ENCODE measurements at regions not wholly inside any gene's neighbourhood (a gene's known extent, or its start where the extent isn't known, plus 50 kb on each side); places are given as distances from the start of the nearest gene placed in this dataset.

GRCh38 chr12:93097417-93097816, 168.3 kb upstream of the EEA1 start:
- Histone ChIP-seq H3K4me1 (ENCODE audit: control insufficient read depth, insufficient read depth, low read length) (peaks cover 5% of the 10 kb centered on the region), H3K27me3 (replicated peaks; ENCODE audit: control insufficient read depth, insufficient read depth, low read length) (no peaks in the 10 kb centered on the region), H3K4me3 (ENCODE audit: low read length) (no peak overlapping the region), H3K9ac (ENCODE audit: low read length) (no peak overlapping the region), H3K36me3 (ENCODE audit: control insufficient read depth, insufficient read depth, low read length, severe bottlenecking) (no peaks in the 10 kb centered on the region), H3K9me3 (ENCODE audit: control insufficient read depth, low read length) (no peaks in the 10 kb centered on the region)
- DNase-seq (ENCODE audit: low read depth): no peak

DNA sequence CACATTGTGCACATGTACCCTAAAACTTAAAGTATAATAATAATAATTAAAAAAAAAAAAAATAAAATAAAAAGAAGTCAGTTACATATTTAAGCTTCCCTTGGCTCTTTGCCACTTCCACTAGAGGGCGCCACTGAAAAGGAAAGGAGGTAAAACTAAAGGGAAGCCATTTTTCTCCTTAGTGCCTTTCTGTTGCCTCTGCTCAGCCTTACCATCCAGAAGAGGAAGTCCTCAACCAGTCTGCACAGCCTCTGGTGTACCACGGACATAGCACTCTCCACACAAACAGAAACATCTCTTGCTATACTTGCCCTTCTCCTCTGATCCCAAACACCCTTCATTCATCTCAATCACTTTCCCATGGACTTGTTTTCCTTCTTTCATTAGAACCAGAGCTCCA, 169.0 kb upstream of the EEA1 start:
- Histone ChIP-seq H3K36me3 (ENCODE audit: control insufficient read depth, insufficient read depth, low read length, severe bottlenecking) (no peaks in the 10 kb centered on the region), H3K9ac (ENCODE audit: low read length) (no peak overlapping the region), H3K9me3 (ENCODE audit: control insufficient read depth, low read length) (no peaks in the 10 kb centered on the region), H3K4me1 (ENCODE audit: control insufficient read depth, insufficient read depth, low read length) (peaks cover 5% of the 10 kb centered on the region), H3K4me3 (ENCODE audit: low read length) (no peak overlapping the region), H3K27me3 (replicated peaks; ENCODE audit: control insufficient read depth, insufficient read depth, low read length) (no peaks in the 10 kb centered on the region)
- DNase-seq (ENCODE audit: low read depth): peak; percentile 62

GRCh38 chr12:93099792-93100191, 170.7 kb upstream of the EEA1 start:
- no peaks in the 10 kb centered on the region for H3K36me3 ChIP-seq (ENCODE audit: control insufficient read depth, insufficient read depth, low read length, severe bottlenecking)
- no peak overlapping the region for H3K4me3 ChIP-seq (ENCODE audit: low read length)
- no peaks in the 10 kb centered on the region for H3K27me3 ChIP-seq (replicated peaks; ENCODE audit: control insufficient read depth, insufficient read depth, low read length)
- no peaks in the 10 kb centered on the region for H3K9me3 ChIP-seq (ENCODE audit: control insufficient read depth, low read length)
- peaks cover 5% of the 10 kb centered on the region for H3K4me1 ChIP-seq (ENCODE audit: control insufficient read depth, insufficient read depth, low read length)
- no peak for DNase-seq (ENCODE audit: low read depth)
- H3K9ac ChIP-seq (ENCODE audit: low read length): no peak overlapping the region

- peak; percentile 47 for DNase-seq (ENCODE audit: low read depth)
- H3K4me1 ChIP-seq (ENCODE audit: control insufficient read depth, insufficient read depth, low read length): peaks cover 5% of the 10 kb centered on the region
- H3K4me3 ChIP-seq (ENCODE audit: low read length): no peak overlapping the region
- no peaks in the 10 kb centered on the region for H3K27me3 ChIP-seq (replicated peaks; ENCODE audit: control insufficient read depth, insufficient read depth, low read length)
- no peaks in the 10 kb centered on the region for H3K9me3 ChIP-seq (ENCODE audit: control insufficient read depth, low read length)
- no peak overlapping the region for H3K9ac ChIP-seq (ENCODE audit: low read length)
- no peaks in the 10 kb centered on the region for H3K36me3 ChIP-seq (ENCODE audit: control insufficient read depth, insufficient read depth, low read length, severe bottlenecking)
Observed at GRCh38 chr12:93100610-93101009, 171.5 kb upstream of the EEA1 start.

DNA sequence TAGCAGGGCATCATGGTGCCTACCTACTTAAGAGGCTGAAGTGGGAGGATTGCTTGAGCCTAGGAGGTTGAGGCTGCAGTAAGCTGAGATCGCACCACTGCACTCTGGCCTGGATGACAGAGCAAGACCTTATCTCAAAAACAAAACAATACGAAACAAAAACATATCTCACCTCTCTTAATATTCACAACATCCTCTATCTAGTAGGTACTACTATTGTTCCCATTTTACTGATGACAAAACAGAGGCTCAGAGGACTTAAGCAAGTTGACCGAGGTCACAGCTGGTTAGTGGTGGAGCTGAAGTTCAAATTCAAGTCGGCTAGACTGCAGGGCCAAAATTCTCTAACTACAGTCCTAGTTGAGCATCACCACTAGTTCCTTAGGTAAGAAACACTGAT, 172.3 kb upstream of the EEA1 start:
- Histone ChIP-seq H3K4me3 (ENCODE audit: low read length) (no peak overlapping the region), H3K9ac (ENCODE audit: low read length) (no peak overlapping the region), H3K27me3 (replicated peaks; ENCODE audit: control insufficient read depth, insufficient read depth, low read length) (no peaks in the 10 kb centered on the region), H3K9me3 (ENCODE audit: control insufficient read depth, low read length) (no peaks in the 10 kb centered on the region), H3K36me3 (ENCODE audit: control insufficient read depth, insufficient read depth, low read length, severe bottlenecking) (no peaks in the 10 kb centered on the region), H3K4me1 (ENCODE audit: control insufficient read depth, insufficient read depth, low read length) (peaks cover 5% of the 10 kb centered on the region)
- no peak for DNase-seq (ENCODE audit: low read depth)

GRCh38 chr12:93102312-93102711, 173.2 kb upstream of the EEA1 start:
- Histone ChIP-seq H3K36me3 (ENCODE audit: control insufficient read depth, insufficient read depth, low read length, severe bottlenecking) (no peaks in the 10 kb centered on the region), H3K27me3 (replicated peaks; ENCODE audit: control insufficient read depth, insufficient read depth, low read length) (no peaks in the 10 kb centered on the region), H3K9ac (ENCODE audit: low read length) (no peak overlapping the region), H3K4me1 (ENCODE audit: control insufficient read depth, insufficient read depth, low read length) (peaks cover 5% of the 10 kb centered on the region), H3K9me3 (ENCODE audit: control insufficient read depth, low read length) (no peaks in the 10 kb centered on the region), H3K4me3 (ENCODE audit: low read length) (no peak overlapping the region)
- no peak for DNase-seq (ENCODE audit: low read depth)

DNA sequence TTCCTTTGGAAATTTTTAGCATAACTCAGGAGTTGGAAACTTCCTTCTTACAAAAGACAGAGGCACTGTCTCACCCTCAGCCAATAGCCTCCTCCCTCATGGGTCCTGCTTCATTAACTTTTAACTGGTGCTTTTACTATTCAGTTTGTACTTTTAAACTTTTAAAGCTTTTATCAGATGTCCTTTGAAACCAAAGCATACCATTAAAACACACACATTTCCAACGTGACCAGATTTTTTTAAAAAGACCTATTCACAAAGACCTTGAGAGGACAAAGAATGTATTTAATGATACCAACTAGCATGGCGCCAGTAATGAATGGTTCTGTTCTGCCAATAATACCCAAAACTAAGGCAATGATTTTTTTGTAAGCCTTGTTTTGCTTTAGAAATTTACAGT, 173.6 kb upstream of the EEA1 start:
- no peak for DNase-seq (ENCODE audit: low read depth)
- Histone ChIP-seq H3K36me3 (ENCODE audit: control insufficient read depth, insufficient read depth, low read length, severe bottlenecking) (no peaks in the 10 kb centered on the region), H3K4me3 (ENCODE audit: low read length) (no peak overlapping the region), H3K4me1 (ENCODE audit: control insufficient read depth, insufficient read depth, low read length) (peaks cover 5% of the 10 kb centered on the region), H3K9me3 (ENCODE audit: control insufficient read depth, low read length) (no peaks in the 10 kb centered on the region), H3K27me3 (replicated peaks; ENCODE audit: control insufficient read depth, insufficient read depth, low read length) (no peaks in the 10 kb centered on the region), H3K9ac (ENCODE audit: low read length) (no peak overlapping the region)

DNA sequence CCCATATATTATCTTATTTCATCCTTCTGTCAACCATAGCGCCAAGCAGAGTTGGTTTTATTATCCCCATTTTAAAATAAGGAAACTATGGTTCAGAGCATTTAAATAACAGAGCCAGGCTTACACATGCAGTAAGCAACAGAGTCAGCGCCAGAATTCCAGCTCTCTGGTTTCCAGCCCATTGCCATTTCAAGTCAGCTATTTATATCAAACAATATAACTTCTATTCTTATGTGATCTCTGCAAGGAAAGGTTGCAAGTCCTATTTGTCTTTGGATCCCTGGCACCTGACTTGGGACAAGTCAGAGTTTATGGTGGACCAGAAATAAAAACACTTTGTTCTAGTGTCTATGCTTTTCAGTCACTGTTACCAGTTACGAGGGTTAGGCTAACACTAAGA, 174.1 kb upstream of the EEA1 start:
- H3K27me3 ChIP-seq (replicated peaks; ENCODE audit: control insufficient read depth, insufficient read depth, low read length): no peaks in the 10 kb centered on the region
- no peaks in the 10 kb centered on the region for H3K36me3 ChIP-seq (ENCODE audit: control insufficient read depth, insufficient read depth, low read length, severe bottlenecking)
- DNase-seq (ENCODE audit: low read depth): no peak
- H3K9ac ChIP-seq (ENCODE audit: low read length): no peak overlapping the region
- no peak overlapping the region for H3K4me3 ChIP-seq (ENCODE audit: low read length)
- H3K4me1 ChIP-seq (ENCODE audit: control insufficient read depth, insufficient read depth, low read length): peaks cover 5% of the 10 kb centered on the region
- no peaks in the 10 kb centered on the region for H3K9me3 ChIP-seq (ENCODE audit: control insufficient read depth, low read length)

DNA sequence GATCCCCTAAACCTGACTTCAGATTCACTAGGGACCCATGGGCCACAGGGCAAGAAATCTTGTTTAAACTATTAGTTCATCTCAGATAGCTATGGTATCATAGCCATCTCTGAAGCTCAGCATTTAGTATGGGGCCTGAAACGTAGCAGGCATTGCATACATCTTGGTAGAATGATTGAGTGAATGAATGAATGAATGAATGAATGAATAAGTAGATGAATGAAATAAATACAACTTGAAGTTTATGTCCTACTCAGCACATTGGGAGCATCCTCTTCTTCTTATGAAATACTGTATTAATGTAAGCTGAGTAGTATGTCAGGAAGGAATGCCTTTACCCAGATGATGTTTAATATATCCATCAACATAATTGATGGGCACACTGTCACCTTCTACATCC, 175.4 kb upstream of the EEA1 start:
- Histone ChIP-seq H3K9ac (ENCODE audit: low read length) (no peak overlapping the region), H3K4me3 (ENCODE audit: low read length) (no peak overlapping the region), H3K9me3 (ENCODE audit: control insufficient read depth, low read length) (no peaks in the 10 kb centered on the region), H3K27me3 (replicated peaks; ENCODE audit: control insufficient read depth, insufficient read depth, low read length) (no peaks in the 10 kb centered on the region), H3K4me1 (ENCODE audit: control insufficient read depth, insufficient read depth, low read length) (peaks cover 13% of the 10 kb centered on the region), H3K36me3 (ENCODE audit: control insufficient read depth, insufficient read depth, low read length, severe bottlenecking) (no peaks in the 10 kb centered on the region)
- DNase-seq (ENCODE audit: low read depth): no peak

DNA sequence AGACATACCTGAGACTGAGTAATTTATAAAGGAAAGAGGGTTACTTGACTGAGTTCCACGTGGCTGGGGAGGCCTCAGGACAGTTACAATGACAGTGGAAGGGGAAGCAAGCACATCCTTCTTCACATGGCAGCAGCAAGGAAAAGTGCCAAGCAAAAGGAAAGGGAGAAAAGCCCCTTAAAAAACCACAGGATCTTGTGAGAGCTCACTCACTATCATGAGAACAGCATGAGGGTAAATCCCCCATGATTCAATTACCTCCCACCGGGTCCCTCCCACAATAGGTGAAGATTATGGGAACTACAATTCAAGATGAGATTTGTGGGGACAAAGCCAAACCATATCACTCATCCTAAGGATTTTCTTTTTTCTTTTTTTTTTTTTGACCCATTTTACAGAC, 177.8 kb upstream of the EEA1 start:
- no peaks in the 10 kb centered on the region for H3K27me3 ChIP-seq (replicated peaks; ENCODE audit: control insufficient read depth, insufficient read depth, low read length)
- H3K9me3 ChIP-seq (ENCODE audit: control insufficient read depth, low read length): no peaks in the 10 kb centered on the region
- no peak for DNase-seq (ENCODE audit: low read depth)
- H3K9ac ChIP-seq (ENCODE audit: low read length): no peak overlapping the region
- H3K4me3 ChIP-seq (ENCODE audit: low read length): no peak overlapping the region
- no peaks in the 10 kb centered on the region for H3K36me3 ChIP-seq (ENCODE audit: control insufficient read depth, insufficient read depth, low read length, severe bottlenecking)
- peaks cover 8% of the 10 kb centered on the region for H3K4me1 ChIP-seq (ENCODE audit: control insufficient read depth, insufficient read depth, low read length)

DNA sequence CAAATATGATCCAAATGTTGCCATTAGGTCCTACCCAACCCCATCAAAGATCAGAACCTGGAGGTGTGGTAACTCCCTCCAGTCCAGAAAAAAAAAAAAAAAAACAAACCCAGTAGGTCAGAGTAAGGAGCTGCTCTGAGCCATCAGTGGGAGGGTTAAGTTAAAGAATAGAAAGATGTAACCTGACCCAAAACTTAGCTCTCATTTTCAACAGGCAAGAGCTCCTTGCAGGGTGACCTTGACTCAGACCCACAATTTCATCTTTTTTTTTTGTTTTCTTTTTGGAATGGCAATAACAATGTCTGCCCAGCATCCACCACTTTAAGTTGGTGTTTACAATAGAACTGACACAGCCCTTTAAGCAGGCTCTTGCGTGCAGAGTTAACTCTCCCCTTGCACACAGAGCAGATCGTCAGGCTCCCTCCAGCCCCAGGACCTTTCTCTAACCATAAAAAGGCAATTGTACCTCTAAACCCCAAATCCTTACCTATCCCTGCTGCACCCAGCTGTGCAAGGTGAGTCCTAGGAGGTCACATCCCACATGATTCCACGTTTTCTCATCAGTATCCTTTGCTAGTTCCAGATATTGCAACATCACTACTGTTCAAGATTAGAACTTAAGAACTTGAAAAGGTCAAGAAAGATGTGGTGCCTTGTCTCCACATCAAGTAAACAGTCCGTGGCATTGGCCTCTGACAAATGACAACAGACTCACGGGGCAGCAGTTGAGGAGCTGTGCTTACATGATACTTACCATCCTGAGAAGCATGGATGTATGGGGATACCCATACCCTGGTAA, 178.6 kb upstream of the EEA1 start:
- H3K4me3 ChIP-seq (ENCODE audit: low read length): no peak overlapping the region
- H3K4me1 ChIP-seq (ENCODE audit: control insufficient read depth, insufficient read depth, low read length): peaks cover 8% of the 10 kb centered on the region
- peak; percentile 35 for DNase-seq (ENCODE audit: low read depth)
- no peaks in the 10 kb centered on the region for H3K9me3 ChIP-seq (ENCODE audit: control insufficient read depth, low read length)
- no peak overlapping the region for H3K9ac ChIP-seq (ENCODE audit: low read length)
- no peaks in the 10 kb centered on the region for H3K36me3 ChIP-seq (ENCODE audit: control insufficient read depth, insufficient read depth, low read length, severe bottlenecking)
- no peaks in the 10 kb centered on the region for H3K27me3 ChIP-seq (replicated peaks; ENCODE audit: control insufficient read depth, insufficient read depth, low read length)

GRCh38 chr12:93108985-93109384, 179.9 kb upstream of the EEA1 start:
- no peaks in the 10 kb centered on the region for H3K36me3 ChIP-seq (ENCODE audit: control insufficient read depth, insufficient read depth, low read length, severe bottlenecking)
- H3K4me1 ChIP-seq (ENCODE audit: control insufficient read depth, insufficient read depth, low read length): peaks cover 13% of the 10 kb centered on the region
- H3K27me3 ChIP-seq (replicated peaks; ENCODE audit: control insufficient read depth, insufficient read depth, low read length): no peaks in the 10 kb centered on the region
- DNase-seq (ENCODE audit: low read depth): peak; percentile 77
- no peaks in the 10 kb centered on the region for H3K9me3 ChIP-seq (ENCODE audit: control insufficient read depth, low read length)
- H3K9ac ChIP-seq (ENCODE audit: low read length): no peak overlapping the region
- no peak overlapping the region for H3K4me3 ChIP-seq (ENCODE audit: low read length)
